HPDE6-E6E7 (cell line): ENCODE measurements at regions not wholly inside any gene's neighbourhood (a gene's known extent, or its start where the extent isn't known, plus 50 kb on each side); places are given as distances from the start of the nearest gene placed in this dataset.
A peak's percentile ranks its signal among the peaks of the same experiment; 100 is the strongest.

Experiments used
- DNase-seq: peaks from one replicate; pipeline ENCODE4 v3.0.0; 2011; ENCODE audit warnings: missing footprints; ENCODE audit errors: extremely low spot score

DNA sequence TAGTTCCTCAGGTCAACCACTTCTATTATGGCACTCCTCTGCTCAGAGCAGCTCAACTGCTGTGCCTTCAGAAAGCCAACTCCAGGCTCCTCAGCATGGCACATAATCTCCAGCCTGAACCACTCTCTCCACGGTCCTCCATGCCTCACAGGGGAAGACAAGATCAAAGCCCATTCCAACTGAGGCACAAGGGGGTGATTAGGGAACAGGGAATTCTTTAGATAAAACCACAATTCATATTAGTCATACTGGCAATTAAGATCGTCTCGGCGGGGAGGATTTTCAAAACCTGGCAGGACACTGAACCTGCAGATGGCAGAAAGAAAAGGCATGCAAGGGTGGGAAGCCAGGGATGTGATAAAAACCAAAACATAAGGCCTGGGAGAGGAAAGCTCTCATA is 361.6 kb downstream of the FGFR2 start:
- DNase-seq: no peak

DNA sequence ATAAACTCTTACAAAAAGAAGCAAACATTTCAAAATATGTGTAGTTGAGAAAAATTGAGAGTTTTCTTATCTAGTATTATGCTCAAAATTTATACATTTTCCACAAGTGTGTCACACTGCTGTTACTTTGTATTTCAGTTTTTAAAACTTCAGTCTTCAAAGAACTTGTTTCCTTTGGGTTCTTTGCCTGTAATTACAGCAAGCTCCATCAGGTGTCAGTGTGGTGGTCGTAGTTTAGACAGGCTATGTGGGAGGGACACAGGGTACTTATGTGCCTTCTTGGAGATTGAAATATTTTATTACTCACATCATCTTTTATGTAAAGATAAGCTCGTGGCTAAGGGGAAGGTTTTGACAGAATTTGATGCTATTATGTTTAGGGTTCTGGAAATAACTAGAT is 360.5 kb downstream of the FGFR2 start:
- no peak for DNase-seq

DNA sequence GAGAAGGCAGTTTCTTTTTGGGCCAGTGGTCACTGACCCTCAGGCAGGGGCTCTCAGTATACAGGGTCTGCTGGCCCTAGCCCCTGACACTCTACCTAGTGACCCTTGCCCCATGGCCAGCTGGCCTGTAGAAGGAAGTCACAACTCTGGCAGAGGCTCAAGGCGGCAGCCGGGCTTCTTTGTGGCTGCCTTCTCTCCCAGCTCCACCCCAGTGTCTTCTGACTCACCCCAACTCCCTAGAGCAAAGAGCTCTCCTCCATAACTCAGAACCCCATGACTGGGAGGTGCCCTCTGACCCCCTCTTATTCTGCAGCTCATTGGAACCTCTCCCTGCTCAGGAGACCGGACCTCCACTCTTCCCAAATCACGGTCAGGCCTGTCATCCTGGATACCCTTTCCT is 358.2 kb downstream of the FGFR2 start:
- DNase-seq: peak; percentile 49

DNA sequence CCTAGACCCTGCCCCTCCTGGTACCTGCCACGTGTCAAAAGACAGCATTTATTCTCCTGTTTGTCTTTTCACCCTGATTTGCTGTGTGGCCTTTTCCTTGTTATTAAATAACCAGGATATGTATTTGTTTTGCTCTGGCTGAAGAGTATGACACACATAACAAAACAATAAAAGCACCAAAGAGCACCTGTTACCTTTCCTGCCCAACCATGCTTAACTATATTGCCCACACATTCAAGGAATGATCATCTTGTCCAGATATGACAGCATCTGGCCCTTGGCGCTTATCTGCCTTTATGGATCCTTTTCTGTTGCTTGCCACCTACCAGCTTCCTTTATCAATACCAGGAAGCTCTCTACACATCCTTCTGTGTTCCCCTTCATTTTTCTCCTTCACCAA is 357.7 kb downstream of the FGFR2 start:
- DNase-seq: no peak

DNA sequence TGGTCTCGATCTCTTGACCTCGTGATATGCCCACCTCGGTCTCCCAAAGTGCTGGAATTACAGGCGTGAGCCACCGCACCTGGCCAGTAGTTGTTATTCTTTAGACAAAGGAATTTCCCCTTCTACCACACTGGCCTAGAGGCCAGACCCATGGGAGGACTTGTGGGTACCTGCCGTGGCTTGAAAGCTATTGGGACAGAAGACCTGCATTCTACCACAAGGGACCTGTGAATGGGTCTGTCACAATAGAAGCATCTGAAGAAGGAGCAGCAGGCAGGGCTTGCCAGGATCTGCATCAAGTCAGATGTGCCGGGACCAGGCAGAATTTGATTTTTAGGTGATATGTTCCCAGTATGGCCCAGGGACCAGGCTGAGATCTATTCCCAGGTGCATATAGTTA is 356.9 kb downstream of the FGFR2 start:
- DNase-seq: no peak

DNA sequence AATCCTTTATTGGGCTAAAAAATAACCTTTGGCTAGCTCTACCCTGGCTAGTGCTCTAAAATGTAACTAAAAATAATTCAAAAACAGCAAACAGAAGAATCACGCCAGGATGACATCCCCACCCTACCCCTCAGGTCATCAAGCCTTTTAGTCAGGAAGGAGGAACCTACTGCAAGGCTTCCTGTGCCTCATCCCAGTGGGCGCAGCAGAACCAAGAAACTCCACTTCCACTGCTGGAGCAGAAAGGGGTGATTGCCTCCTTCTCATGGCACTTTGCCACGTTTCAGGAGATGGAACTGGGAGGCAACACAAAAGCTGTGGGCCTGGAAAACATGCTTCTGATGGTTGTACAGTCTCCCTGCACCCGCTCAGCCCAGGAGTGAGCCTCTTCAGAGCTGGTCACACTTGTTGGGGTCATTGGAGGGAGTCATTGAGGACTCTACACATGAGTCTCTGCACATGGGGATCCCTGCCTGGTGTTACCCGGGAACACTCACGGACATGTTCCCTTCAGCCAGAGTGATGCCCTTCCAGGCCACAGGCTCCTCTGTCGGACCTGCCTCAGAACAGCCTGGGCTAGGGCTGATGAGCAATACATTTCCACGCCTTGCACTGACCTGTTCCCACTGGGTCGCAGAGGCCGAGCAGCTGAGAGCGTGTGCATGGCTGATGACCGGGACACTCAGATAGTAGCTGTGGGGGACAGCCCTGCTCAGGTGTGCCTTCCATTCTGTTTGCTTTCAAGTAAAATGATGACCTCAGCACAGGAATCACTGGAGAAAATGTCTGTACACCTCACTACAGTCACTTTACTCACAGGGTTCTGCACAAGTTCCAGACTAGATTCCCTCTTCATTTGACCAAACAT is 355.3 kb downstream of the FGFR2 start:
- DNase-seq: no peak

DNA sequence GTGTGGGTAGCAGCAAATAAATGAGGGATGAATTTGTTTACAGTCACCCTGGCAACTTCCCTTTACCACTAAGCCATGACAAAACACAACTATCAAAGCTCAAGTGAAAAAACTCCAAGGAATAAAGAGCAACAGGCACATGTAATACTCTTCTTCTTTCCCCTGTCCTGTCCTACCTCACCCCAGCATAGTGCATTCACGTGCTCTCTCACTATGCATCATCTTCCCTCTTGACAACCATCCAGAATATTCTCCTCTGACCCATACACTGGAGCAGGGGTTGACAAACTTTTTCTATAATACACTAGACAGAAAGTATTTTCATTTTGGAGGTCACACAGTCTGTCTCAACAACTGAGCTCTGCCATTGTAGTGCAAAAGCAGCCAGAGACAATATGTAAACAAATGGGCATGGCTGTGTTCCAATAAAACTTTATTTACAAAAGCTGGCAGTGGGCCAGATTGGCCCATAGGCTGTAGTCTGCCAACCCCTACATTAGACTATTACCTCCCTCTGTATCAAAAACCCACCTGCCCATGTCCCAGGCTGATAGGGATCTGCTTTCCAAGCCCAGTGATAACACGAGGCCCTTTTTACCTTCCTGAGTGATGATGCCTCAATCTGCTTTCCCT is 354.5 kb downstream of the FGFR2 start:
- DNase-seq: no peak

DNA sequence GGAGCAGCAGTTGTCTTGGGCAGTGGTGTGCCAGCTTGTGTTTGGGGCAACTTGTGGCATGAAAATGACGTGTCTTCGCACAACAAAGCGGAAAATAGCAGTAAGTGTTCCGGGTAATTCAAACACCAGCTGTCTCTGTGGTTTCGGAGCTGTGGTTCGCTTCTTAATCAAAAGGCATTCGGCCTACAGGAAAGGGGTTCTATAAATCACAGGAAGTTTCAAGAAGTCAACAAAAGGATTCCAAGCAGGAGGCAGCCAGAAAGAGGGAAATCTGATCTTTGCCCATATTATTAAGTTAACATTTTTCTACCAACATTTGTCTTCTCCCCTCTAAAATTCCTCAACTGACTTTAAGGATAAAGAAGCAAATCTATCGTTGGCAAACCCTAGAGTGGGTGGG is 353.4 kb downstream of the FGFR2 start:
- DNase-seq: no peak

DNA sequence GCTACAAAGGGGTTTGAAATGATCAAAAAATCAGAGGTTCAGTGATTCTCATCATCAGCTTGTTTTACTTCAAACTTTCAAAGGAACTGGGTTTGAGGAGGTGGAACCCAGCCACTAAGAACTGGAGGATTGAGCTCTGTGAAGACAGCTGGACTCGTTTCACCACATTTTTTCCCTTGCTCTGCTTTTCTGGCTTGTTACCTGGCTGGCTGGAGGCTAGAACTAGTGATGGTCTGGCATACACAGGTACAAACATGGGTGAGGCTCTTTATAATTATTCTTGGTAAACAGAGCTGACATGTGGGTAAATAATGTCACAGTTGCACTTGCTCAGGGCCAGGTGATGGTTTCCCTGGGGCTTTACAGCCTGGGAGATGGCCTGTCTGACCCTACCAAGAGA is 352.5 kb downstream of the FGFR2 start:
- no peak for DNase-seq

DNA sequence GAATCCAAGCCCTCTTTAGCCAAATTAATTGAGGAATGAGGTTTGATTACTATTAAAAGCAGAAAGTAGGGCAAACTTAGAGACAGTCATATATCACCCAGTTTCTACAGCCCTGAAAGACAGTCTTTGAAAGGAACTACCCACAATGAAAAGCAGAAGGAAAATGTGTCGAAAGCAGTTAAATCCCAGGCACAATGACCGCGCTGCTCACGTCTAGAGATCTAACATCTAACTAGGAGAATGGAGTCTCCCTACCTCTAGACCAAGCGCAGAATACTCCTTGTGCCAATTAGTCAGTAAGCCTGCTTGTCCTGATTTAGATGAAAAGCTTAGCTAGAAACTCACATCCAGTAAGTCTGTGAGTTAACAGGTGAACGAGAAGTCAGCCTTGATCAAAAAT is 350.0 kb downstream of the FGFR2 start:
- no peak for DNase-seq

DNA sequence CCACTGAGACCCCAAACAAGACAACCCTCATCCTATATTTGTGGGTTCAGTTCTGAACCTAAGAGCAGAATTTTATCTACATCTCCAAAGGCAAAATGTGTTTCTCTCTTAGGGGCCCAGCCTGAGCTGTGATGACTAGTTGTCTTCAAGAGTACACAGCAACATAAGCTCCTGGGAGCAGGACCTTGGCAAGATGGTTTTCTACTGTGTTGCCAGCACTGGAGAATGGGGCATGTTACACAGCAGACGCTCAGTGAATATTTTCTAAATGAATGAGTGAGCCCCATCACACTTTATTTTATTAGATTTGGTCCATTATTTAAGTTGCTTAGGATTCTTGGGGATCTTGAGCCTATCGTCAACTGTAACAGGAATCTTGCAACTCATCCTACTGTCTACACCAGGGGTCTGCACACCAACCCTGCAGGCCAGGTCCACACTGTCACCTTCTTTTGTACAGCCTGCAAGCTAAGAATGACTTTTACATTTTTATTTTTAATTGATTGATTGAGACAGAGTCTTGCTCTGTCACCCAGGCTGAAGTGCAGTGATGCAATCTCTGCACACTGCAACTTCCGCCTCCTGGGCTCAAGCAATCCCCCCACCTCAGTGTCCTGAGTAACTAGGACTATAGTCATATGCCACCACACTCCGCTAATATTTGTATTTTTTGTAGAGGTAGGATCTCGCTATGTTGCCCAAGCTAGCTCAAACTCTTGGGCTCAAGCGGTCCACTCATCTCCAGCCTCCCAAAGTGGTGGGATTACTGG is 347.1 kb downstream of the FGFR2 start:
- DNase-seq: no peak

DNA sequence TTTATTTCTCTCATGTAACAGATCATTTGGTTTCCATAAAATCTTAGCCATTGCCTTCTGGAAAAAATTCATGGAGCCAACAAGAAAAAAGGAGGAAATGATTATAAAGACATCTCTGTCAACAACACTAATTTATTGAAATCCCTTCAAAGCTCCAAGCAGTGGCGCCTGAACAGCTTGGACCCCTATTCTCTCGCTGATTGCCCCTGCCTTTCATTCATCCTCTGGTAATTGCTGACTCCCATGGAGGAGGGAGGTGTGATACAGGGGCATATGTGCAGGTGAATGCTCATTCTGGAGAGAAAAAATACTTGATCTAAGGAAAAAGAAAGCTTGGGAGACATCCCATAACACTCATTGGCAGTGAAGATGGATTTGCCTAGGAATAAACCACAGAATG is 345.5 kb downstream of the FGFR2 start:
- DNase-seq: no peak

DNA sequence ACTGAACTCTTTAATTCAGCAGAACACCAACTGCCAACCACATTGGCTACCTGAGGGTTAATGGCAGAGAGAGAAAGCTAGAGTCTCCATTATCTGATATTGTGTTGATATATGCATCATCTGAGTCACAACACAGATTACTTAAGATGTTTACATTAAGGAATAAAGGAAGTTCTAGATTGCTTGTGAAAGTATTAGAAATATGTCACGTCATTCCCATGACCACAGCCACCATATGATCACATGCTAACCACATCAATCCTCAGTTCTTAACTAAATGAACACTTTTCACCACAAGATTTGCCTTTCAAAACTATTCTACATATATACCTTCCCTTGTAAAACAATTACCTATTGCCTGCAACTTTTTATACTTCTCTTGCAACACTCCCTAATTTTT is 337.9 kb downstream of the FGFR2 start:
- DNase-seq: no peak

DNA sequence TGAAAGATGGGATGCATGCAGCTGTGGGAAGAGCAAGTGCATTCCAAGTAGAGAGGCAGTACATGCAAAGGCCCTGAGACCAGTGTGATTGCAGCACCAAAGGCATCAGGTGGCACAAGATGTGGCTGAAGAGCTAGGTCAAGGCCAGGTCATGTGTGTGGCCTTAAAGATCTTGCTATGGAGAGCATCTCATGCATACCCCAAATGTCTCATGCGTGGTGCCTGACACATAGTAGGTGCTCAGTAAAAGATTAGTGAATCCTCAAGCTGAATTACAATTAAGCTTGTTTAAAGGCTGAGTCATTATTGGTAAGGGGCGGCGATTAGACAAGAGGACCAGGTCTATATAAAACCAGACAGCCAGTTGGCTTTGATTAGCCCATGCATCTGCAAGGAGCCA is 336.6 kb downstream of the FGFR2 start:
- no peak for DNase-seq

DNA sequence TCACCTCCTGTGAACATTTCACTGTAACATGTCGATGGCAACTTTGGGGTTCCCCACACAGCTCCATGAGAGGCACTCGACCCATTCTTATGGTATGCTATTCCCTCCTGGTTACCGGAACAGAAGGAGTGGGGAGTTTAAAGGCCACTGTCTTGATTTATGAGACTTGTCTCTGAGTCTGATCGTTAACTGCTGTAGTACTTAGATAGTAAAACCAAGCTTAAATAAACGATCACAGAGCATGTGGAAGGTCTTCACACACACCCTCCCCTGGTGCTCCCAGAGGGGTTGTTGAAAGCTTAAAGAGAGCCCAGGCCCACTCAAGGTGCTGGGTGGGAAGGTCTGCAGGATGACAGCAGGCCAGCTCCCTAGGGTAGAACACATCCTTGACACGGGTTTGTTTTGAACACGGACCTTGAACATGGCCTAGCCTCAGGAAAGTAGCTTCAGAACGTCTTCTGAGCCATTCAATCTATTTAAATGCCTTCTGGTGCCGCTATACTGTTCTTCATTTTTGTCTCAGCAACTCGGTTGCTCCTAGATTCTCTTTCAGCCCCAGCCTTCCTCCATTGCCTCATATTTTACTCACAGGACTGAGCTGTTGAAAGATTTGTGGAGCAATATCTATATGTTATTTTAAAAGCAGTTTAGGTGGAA is 335.3 kb downstream of the FGFR2 start:
- no peak for DNase-seq

DNA sequence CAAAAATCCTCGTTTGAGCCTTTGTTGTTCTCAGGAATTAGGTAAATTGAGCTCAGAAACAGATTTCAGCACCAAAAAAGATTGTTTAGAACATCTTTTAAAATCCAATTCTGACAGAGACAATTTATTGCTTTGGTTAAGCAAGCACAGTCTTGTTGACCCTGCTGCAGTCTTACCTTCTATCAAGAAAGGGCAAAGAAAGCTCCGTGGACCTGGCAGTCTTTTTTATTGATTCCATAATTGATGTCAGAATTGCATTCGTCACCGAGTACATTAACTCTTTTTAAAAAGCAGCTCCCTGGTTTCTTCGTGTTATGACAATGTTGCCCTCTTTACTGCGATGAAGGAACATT is 334.8 kb downstream of the FGFR2 start:
- no peak for DNase-seq

DNA sequence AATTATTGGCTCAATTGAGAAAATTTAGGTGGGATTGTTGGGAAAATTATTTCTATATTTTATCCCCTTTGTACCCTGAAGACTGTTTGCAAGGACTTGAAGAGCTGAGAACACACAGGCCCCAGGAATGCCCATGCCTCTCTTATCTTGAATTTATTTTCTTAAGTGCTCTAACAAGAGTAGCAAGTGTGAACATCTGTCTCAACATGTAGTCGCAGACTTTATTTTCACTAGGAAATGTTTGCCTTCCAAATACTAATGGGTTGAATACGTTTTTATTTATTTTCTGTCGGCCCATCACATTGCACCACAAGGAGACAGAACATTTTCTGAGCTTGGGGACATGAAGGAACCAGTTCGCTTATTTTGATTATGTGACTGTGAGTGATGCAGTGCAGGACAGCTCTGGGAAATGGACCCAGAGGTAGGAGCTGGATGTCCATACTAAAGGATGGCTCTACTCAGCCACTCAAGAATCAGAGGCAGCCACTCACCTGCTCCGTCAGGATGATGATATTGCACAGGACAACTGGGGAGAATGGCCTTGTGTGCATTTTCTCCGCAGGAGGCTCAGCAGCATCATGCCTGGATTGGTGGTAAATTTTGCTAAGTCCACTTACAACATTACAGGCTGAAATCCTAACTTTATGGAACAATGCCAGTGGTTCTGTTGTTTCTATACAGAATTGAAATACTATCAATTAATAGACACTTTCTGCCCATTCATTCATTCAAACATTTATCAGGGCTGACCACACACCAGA is 332.7 kb downstream of the FGFR2 start:
- DNase-seq: no peak

DNA sequence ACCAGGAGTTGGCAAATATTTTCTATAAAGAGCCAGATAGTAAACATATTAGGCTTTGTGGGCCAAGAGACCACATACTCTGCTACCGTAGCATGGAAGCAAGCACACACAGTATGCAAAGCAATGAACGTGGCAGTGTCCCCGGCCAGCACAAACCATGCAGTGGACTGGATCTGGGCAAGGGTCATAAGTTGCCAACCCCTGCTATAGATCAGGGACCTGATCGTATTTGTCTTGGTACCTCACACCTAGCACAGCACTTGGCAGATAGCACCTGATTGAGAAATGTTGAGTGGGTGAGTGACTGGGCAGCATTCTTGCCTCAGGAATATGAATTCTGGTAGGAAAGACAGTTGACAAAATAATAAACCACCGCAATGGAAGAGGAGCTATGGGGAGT is 331.9 kb downstream of the FGFR2 start:
- DNase-seq: no peak

DNA sequence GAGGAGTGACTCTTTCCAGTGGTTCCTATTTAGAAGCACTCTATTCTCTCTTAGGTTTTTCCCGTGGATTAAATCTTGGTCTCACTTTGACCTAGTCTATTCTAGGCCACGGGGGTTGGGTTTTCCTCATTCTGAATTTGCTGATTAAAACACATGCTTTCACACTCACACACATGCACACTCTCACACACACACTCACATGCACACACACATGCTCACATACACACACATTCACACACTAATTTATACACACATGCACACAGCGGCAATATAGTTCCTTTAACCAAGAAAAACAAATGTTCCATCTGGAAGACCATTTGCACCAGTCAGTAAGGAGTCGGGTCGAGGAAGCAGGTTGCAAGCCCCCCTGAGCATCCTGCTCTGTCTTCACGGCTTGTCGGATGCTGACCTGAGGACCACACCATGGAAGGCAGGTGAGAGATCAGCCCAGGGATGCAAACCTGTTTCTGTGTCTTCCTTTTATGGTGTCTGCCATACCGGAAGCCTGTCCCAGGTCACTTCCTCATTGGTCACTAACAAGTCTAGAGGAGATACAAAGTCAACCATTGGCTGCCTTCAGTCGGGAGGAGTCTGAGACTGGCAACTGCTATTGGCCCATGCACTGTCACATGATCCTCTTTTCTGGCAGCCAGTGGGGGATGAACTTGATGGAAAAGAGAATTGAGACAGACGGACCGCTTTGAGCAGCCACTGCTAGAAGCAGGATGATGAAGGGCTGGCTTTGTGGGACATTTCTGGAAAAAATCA is 330.8 kb downstream of the FGFR2 start:
- no peak for DNase-seq

DNA sequence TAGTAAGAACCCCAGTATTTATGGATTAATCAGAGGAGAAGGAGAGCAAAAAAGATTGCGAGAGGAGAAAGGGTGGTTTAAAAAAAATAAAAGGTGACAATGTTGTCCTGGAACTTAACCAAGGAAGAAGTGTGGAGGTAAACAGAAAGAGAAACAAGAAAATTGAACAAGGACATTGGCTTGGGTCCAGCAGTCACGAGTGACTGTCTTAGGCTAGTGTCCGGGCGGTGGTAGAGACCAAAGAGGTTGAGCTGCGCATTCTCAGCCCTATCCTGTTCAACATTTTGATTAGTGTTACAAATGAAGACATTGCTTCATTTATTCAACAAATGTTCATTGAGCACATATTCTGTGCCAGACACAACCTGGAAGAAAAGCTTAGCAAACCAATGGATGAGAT is 329.9 kb downstream of the FGFR2 start:
- no peak for DNase-seq
